GM12891 (cell line): ENCODE measurements at regions not wholly inside any gene's neighbourhood (a gene's known extent, or its start where the extent isn't known, plus 50 kb on each side); places are given as distances from the start of the nearest gene placed in this dataset.

ENCODE experiments used
- DNase-seq: peaks from one replicate; pipeline ENCODE4 v3.0.0; 2011; ENCODE audit warnings: low spot score; ENCODE audit not compliant: insufficient read length
- FAIRE-seq: peaks from 2 replicates; lab custom pipeline; 2011; peaks lifted over from hg19 to GRCh38; lab: Jason Lieb, UNC
- PAX5 ChIP-seq: IDR thresholded peaks from 2 replicates; pipeline ENCODE4 v1.6.1; 2011; ENCODE audit warnings: low read length, moderate library complexity, mild to moderate bottlenecking; ENCODE audit not compliant: insufficient read depth, severe bottlenecking
- POLR2A ChIP-seq: IDR thresholded peaks from 2 replicates; pipeline ENCODE4 v1.6.1; 2011; ENCODE audit warnings: low read depth, low read length, control low read depth
- POLR2AphosphoS5 ChIP-seq: IDR thresholded peaks from 2 replicates; pipeline ENCODE4 v1.6.1; 2011; ENCODE audit warnings: low read depth, low read length, control low read depth
- POU2F2 ChIP-seq: IDR thresholded peaks from 2 replicates; pipeline ENCODE4 v1.6.1; 2011; ENCODE audit warnings: low read depth, mild to moderate bottlenecking, control low read depth, low read length, moderate library complexity
- SPI1 ChIP-seq: IDR thresholded peaks from 2 replicates; pipeline ENCODE4 v1.6.1; 2011; ENCODE audit warnings: low read depth, low read length, control low read depth
- TAF1 ChIP-seq: IDR thresholded peaks from 2 replicates; pipeline ENCODE4 v1.6.1; 2011; ENCODE audit warnings: low read depth, low read length, control low read depth

DNA sequence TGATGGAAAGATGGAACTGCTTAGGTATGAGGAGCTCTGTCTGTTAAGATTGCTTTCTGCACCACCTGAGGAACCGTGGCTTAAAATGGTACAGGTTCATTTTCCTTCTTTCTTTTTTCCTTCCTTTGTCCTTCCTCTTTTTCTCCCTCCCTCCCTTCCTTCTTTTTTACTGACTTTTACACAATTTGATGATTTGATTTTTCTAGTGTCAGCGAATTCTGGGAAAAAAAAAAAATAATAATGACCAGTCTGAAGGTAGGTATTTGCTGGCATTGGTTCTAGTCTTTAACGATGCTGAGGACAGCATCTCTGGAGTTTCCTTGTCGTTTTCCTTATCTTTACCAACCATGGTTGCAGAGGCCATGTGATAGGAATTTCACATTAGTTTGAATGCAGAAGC, 613.5 kb downstream of the EDEM1 start:
- no peak for DNase-seq
- no peak for TF ChIP-seq SPI1
- TF ChIP-seq PAX5 = no peak
- TF ChIP-seq POLR2AphosphoS5 = no peak
- TF ChIP-seq TAF1 = no peak
- no peak for TF ChIP-seq POLR2A
- TF ChIP-seq POU2F2 = no peak
- FAIRE-seq = no peak

DNA sequence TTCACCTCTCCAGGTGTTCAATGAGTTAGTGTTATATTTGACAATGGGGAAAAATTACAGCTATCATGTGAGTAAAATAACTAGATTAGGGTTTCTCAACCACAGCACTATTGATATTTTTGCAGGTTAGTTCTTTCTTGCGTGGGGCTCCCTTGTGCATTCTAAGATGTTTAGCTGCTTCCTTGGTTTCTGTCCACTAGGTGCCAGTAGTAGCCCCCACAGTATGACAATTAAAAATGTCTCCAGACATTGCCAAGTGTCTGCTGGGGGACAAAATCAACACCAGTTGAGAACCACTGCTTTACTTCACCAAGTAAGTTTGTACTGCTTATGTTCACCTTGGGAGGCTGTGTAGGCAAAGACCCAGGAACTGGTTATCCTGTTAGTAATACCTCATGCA, 618.7 kb downstream of the EDEM1 start:
- no peak for FAIRE-seq
- no peak for TF ChIP-seq POU2F2
- no peak for TF ChIP-seq POLR2AphosphoS5
- no peak for TF ChIP-seq TAF1
- no peak for TF ChIP-seq SPI1
- no peak for TF ChIP-seq PAX5
- no peak for TF ChIP-seq POLR2A
- no peak for DNase-seq

DNA sequence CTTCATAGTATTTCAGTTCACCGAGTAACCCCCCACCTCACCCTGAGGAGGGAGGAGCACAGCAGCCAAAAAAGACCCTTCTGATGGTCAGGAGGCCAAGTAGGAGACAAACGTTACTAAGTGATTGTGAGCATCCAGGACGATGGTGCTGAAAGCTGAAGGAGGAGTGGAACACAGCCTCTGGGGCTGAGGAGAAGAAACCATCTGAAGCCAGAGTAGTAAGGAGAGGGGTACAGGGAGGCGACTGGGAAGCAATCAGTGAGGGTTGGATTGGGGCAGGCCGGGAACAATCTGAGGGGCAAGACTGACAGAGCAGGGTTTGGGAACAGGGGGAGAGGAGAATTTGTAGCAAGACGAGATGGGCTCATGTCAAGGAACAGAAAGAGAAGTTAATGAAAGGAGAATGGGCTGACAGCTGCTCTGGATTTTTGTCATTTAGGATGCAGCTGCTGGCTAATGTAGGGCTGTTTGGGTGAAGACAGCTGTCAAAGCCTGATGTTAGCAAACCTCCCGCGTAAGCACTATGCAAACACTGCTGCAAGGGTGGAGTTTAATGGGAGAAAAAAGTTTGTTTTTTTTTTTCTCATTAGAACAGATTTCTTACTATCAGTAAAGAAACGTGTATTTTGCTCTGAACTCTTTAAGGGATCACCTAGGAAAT, 622.2 kb downstream of the EDEM1 start:
- TF ChIP-seq POLR2AphosphoS5 = no peak
- TF ChIP-seq PAX5 = no peak
- no peak for TF ChIP-seq TAF1
- TF ChIP-seq SPI1 = no peak
- TF ChIP-seq POLR2A = no peak
- TF ChIP-seq POU2F2 = no peak
- FAIRE-seq = no peak
- DNase-seq = no peak

DNA sequence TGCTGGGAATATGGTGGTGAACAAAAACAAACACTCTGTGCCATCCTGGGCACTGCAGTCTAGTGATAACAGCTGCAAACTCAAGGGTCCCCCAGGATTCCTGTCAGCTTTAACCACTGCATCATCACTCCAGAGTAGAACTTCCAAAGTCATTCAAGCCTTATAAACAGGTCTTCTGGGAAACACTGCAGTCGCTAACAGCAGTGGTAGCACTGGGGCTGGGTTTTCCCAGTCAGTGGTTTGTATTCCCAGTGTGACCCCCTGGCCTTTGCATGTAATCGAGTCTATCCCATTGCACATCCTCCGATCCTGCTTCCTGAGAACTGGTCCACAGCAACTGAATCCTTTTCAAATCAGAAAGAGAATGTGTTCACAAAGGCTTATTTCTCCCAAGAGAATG, 623.5 kb downstream of the EDEM1 start:
- FAIRE-seq (no peak), DNase-seq (no peak)
- TF ChIP-seq PAX5 (no peak), POU2F2 (no peak), TAF1 (no peak), POLR2A (no peak), POLR2AphosphoS5 (no peak), SPI1 (no peak)

DNA sequence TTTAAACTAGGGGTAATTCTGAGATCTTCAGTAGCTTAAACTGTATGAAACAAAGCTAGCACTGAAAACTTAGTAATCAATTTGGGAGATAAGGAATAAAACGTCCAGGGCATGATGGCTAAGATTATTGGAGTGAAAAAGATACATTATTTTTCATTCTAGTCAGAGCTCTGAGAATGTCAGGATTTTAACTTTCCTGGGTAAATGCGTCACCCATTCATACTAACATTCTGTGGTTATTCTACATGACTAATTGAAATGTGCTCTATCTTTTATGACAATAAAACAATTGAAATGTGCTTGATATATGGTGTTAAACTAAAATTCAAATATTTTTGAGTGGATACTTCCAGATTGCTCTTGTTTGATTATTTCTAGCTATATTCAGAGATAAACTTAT, 626.0 kb downstream of the EDEM1 start:
- FAIRE-seq (no peak), DNase-seq (no peak)
- no peak for TF ChIP-seq POLR2A
- TF ChIP-seq TAF1 = no peak
- TF ChIP-seq SPI1 = no peak
- no peak for TF ChIP-seq POU2F2
- TF ChIP-seq POLR2AphosphoS5 = no peak
- no peak for TF ChIP-seq PAX5

GRCh38 chr3:5822843-5823242, 635.3 kb downstream of the EDEM1 start:
- no peak for DNase-seq
- TF ChIP-seq POLR2A (no peak), SPI1 (no peak), POLR2AphosphoS5 (no peak), POU2F2 (no peak), TAF1 (no peak), PAX5 (no peak)
- FAIRE-seq = no peak

- no peak for FAIRE-seq
- TF ChIP-seq SPI1 (no peak), PAX5 (no peak), TAF1 (no peak), POLR2AphosphoS5 (no peak), POU2F2 (no peak), POLR2A (no peak)
- no peak for DNase-seq
These were observed 639.0 kb downstream of the EDEM1 start for GRCh38 chr3:5826467-5826866.

- FAIRE-seq (no peak), DNase-seq (no peak)
- TF ChIP-seq POLR2A (no peak), POLR2AphosphoS5 (no peak)
These were observed 640.7 kb downstream of the EDEM1 start for GRCh38 chr3:5828251-5828650.

GRCh38 chr3:5840056-5840455, 652.5 kb downstream of the EDEM1 start:
- FAIRE-seq = no peak
- TF ChIP-seq TAF1 = no peak
- TF ChIP-seq POLR2A = no peak
- TF ChIP-seq POLR2AphosphoS5 = no peak
- TF ChIP-seq PAX5 = no peak
- no peak for DNase-seq

DNA sequence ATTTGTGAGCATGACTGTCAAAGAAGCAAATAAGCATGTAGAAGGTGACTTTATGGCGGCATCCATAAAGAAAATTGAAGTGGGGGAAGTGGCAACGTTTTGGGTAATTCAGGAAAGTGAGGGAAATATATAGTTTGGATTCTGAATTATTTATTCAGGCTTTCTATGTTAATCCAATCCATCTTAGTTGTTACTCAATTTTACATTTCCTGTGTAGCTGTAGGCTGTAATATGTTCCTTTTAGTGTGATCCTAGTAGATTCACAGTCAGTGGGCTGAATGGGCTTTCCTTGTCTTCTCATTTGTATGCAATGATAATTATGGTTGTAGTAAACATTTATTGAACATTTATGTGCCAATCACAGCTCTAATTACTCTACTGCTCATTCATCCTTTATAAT, 654.1 kb downstream of the EDEM1 start:
- no peak for DNase-seq
- no peak for TF ChIP-seq POU2F2
- no peak for TF ChIP-seq SPI1
- no peak for TF ChIP-seq TAF1
- TF ChIP-seq POLR2AphosphoS5 = no peak
- no peak for TF ChIP-seq POLR2A
- TF ChIP-seq PAX5 = no peak
- no peak for FAIRE-seq

GRCh38 chr3:5846261-5846660, 658.8 kb downstream of the EDEM1 start:
- FAIRE-seq (no peak), DNase-seq (no peak)
- TF ChIP-seq POLR2A (no peak), SPI1 (no peak), PAX5 (no peak), POLR2AphosphoS5 (no peak), POU2F2 (no peak), TAF1 (no peak)
